Upper lobe of left lung (tissue), 6 donors: ENCODE measurements at regions not wholly inside any gene's neighbourhood (a gene's known extent, or its start where the extent isn't known, plus 50 kb on each side); places are given as distances from the start of the nearest gene placed in this dataset.

Experiments used
- ATAC-seq, 2 donors: fragments of 200-7000 bp; cut with Tn5 transposase; one replicate each; pipeline ENCODE4 v1.9.1; 2022; ENCODE audit warnings: mild to moderate bottlenecking in 2 of 2, moderate library complexity in 2 of 2; ENCODE audit not compliant: low FRiP score in 2 of 2
- DNase-seq, 2 donors: peaks; one replicate each; pipeline ENCODE4 v3.0.0-alpha.2; 2019 to 2020
- H3K27ac ChIP-seq, 4 donors: fragments of 200-600 bp; sonication (generic); one replicate each; pipeline ENCODE4 v1.5.1; 2016 to 2019
- H3K27me3 ChIP-seq, 4 donors: fragments of 200-600 bp; sonication (generic); one replicate each; pipeline ENCODE4 v1.5.1; 2017 to 2019
- H3K36me3 ChIP-seq, 4 donors: fragments of 200-600 bp; sonication (generic); one replicate each; pipeline ENCODE4 v1.5.1; 2016 to 2019
- H3K4me1 ChIP-seq, 4 donors: fragments of 200-600 bp; sonication (generic); one replicate each; pipeline ENCODE4 v1.5.1; 2018 to 2019
- H3K4me3 ChIP-seq, 4 donors: fragments of 200-600 bp; sonication (generic); one replicate each; pipeline ENCODE4 v1.5.1; 2017 to 2019; ENCODE audit warnings: mild to moderate bottlenecking in 2 of 4, moderate library complexity in 1 of 4
- H3K9me3 ChIP-seq, 4 donors: fragments of 200-600 bp; sonication (generic); one replicate each; pipeline ENCODE4 v1.5.1; 2018 to 2019
- CTCF ChIP-seq, 6 experiments: fragments of 450-650 bp in 4 of 6; fragments of 200-600 bp in 2 of 6; sonication (generic) in 2 of 6; IDR thresholded peaks; one replicate each; pipeline ENCODE4 v1.5.1; 2016 to 2019; ENCODE audit warnings: antibody characterized with exemption in 6 of 6
- EP300 ChIP-seq, 4 donors: sonication (generic); formaldehyde crosslinking; IDR thresholded peaks; one replicate each; pipeline ENCODE4 v1.5.1; 2017; ENCODE audit warnings: antibody characterized with exemption in 4 of 4, control low read depth in 2 of 4
- POLR2A ChIP-seq, 4 donors: fragments of 450-650 bp; IDR thresholded peaks; one replicate each; pipeline ENCODE4 v1.5.1; 2016 to 2017; ENCODE audit warnings: antibody characterized with exemption in 4 of 4, mild to moderate bottlenecking in 2 of 4
- POLR2AphosphoS5 ChIP-seq, 2 donors: sonication (generic); formaldehyde crosslinking; IDR thresholded peaks; one replicate each; pipeline ENCODE4 v1.5.1; 2017; ENCODE audit warnings: antibody characterized with exemption in 2 of 2
- WGBS, 2 donors: methylation state at CpG; one replicate each; pipeline ENCODE4 v1.1.5; 2017 to 2018; 5-methylcytosine and 5-hydroxymethylcytosine counted together
- donor health status: DM: no; HTN: no; CAD: no; lungs with moderate emphysema.
- donor health status: DM: no; HTN: yes; CAD: no; lungs with severe emphysema.

GRCh38 chr10:9613338-9614075 is 1404.2 kb upstream of the CELF2 start:
- WGBS, 2 donors, result 62 to 64% methylated on average over 8 of the region's 8 CpGs
- TF ChIP-seq POLR2AphosphoS5 (IDR thresholded peaks at IDR 0.05) (no peak), POLR2A (IDR thresholded peaks at IDR 0.05) (no peak)
- H3K27ac ChIP-seq, result no peak overlapping the region
- no peaks in the 10 kb centered on the region for H3K9me3 ChIP-seq
- no peaks in the 10 kb centered on the region for H3K27me3 ChIP-seq
- ATAC-seq (no peak), DNase-seq (no peak)
- H3K4me3 ChIP-seq, result no peak overlapping the region
- no peaks in the 10 kb centered on the region for H3K36me3 ChIP-seq
- no peaks in the 10 kb centered on the region for H3K4me1 ChIP-seq

- H3K4me1 ChIP-seq, result no peaks in the 10 kb centered on the region
- no peaks in the 10 kb centered on the region for H3K9me3 ChIP-seq
- WGBS, 2 donors, result 71 to 76% methylated on average over 3 of the region's 3 CpGs
- DNase-seq (no peak), ATAC-seq (no peak)
- no peaks in the 10 kb centered on the region for H3K27me3 ChIP-seq
- no peaks in the 10 kb centered on the region for H3K36me3 ChIP-seq
- no peak overlapping the region for H3K27ac ChIP-seq
- H3K4me3 ChIP-seq, result no peak overlapping the region
- no peak for TF ChIP-seq EP300 (IDR thresholded peaks at IDR 0.05)
- no peak for TF ChIP-seq POLR2A (IDR thresholded peaks at IDR 0.05)
- no peak for TF ChIP-seq CTCF (IDR thresholded peaks at IDR 0.05)
- no peak for TF ChIP-seq POLR2AphosphoS5 (IDR thresholded peaks at IDR 0.05)
Measured at GRCh38 chr10:9615189-9615588, 1402.5 kb upstream of the CELF2 start.

GRCh38 chr10:9621216-9621615 is 1396.5 kb upstream of the CELF2 start:
- H3K9me3 ChIP-seq, result no peaks in the 10 kb centered on the region
- no peak overlapping the region for H3K4me3 ChIP-seq
- H3K36me3 ChIP-seq, result no peaks in the 10 kb centered on the region
- no peaks in the 10 kb centered on the region for H3K4me1 ChIP-seq
- WGBS, 2 donors, result 81 to 86% methylated on average over 6 of the region's 6 CpGs
- no peak for DNase-seq
- no peaks in the 10 kb centered on the region for H3K27me3 ChIP-seq
- TF ChIP-seq POLR2A (IDR thresholded peaks at IDR 0.05), result no peak
- TF ChIP-seq EP300 (IDR thresholded peaks at IDR 0.05), result no peak
- no peak for TF ChIP-seq POLR2AphosphoS5 (IDR thresholded peaks at IDR 0.05)
- no peak overlapping the region for H3K27ac ChIP-seq
- no peak for ATAC-seq

- H3K4me3 ChIP-seq, result no peak overlapping the region
- no peaks in the 10 kb centered on the region for H3K4me1 ChIP-seq
- TF ChIP-seq POLR2AphosphoS5 (IDR thresholded peaks at IDR 0.05), result no peak
- no peak for TF ChIP-seq EP300 (IDR thresholded peaks at IDR 0.05)
- TF ChIP-seq CTCF (IDR thresholded peaks at IDR 0.05), result no peak
- no peak for TF ChIP-seq POLR2A (IDR thresholded peaks at IDR 0.05)
- ATAC-seq, result no peak
- no peak for DNase-seq
- no peaks in the 10 kb centered on the region for H3K27me3 ChIP-seq
- no peaks in the 10 kb centered on the region for H3K9me3 ChIP-seq
- H3K36me3 ChIP-seq, result no peaks in the 10 kb centered on the region
- H3K27ac ChIP-seq, result no peak overlapping the region
Measured at GRCh38 chr10:9625304-9625703, 1392.4 kb upstream of the CELF2 start.

GRCh38 chr10:9634466-9634865 is 1383.2 kb upstream of the CELF2 start:
- TF ChIP-seq CTCF (IDR thresholded peaks at IDR 0.05) (no peak), POLR2A (IDR thresholded peaks at IDR 0.05) (no peak), EP300 (IDR thresholded peaks at IDR 0.05) (no peak), POLR2AphosphoS5 (IDR thresholded peaks at IDR 0.05) (no peak)
- no peak for ATAC-seq
- no peaks in the 10 kb centered on the region for H3K27me3 ChIP-seq

GRCh38 chr10:9635691-9636090 is 1382.0 kb upstream of the CELF2 start:
- Histone ChIP-seq H3K4me1 (no peaks in the 10 kb centered on the region), H3K9me3 (no peaks in the 10 kb centered on the region), H3K36me3 (no peaks in the 10 kb centered on the region), H3K4me3 (no peak overlapping the region), H3K27ac (no peak overlapping the region), H3K27me3 (no peaks in the 10 kb centered on the region)
- no peak for TF ChIP-seq EP300 (IDR thresholded peaks at IDR 0.05)
- TF ChIP-seq POLR2AphosphoS5 (IDR thresholded peaks at IDR 0.05), result no peak
- no peak for TF ChIP-seq POLR2A (IDR thresholded peaks at IDR 0.05)
- TF ChIP-seq CTCF (IDR thresholded peaks at IDR 0.05), result no peak
- WGBS, 2 donors, result 66 to 71% methylated on average over 2 of the region's 2 CpGs
- DNase-seq (no peak), ATAC-seq (no peak)

More at GRCh38 chr10:9634466-9634865, 1383.2 kb upstream of the CELF2 start:
- Histone ChIP-seq H3K36me3 (no peaks in the 10 kb centered on the region), H3K9me3 (no peaks in the 10 kb centered on the region), H3K4me1 (no peaks in the 10 kb centered on the region), H3K4me3 (no peak overlapping the region), H3K27ac (no peak overlapping the region)
- no peak for DNase-seq
- 73 to 74% methylated on average over 3 of the region's 3 CpGs for WGBS, 2 donors
